Ishikawa (cell line): ENCODE measurements at regions not wholly inside any gene's neighbourhood (a gene's known extent, or its start where the extent isn't known, plus 50 kb on each side); places are given as distances from the start of the nearest gene placed in this dataset.

Source experiments
- CEBPB ChIP-seq: IDR thresholded peaks from 2 replicates; pipeline ENCODE4 v1.6.1; 2012
- EGR1 ChIP-seq: IDR thresholded peaks from 2 replicates; pipeline ENCODE4 v1.6.1; 2012
- MAX ChIP-seq: IDR thresholded peaks from 2 replicates; pipeline ENCODE4 v1.6.1; 2012
- RAD21 ChIP-seq: IDR thresholded peaks from 2 replicates; pipeline ENCODE4 v1.6.1; 2012; ENCODE audit warnings: low read depth
- YY1 ChIP-seq: IDR thresholded peaks from 2 replicates; pipeline ENCODE4 v1.6.1; 2012; ENCODE audit warnings: low read depth
- ZBTB7A ChIP-seq: IDR thresholded peaks from 2 replicates; pipeline ENCODE4 v1.6.1; 2012; ENCODE audit warnings: low read depth
- TF ChIP-seq, protein P1 (sequence below): IDR thresholded peaks from 2 replicates; pipeline ENCODE4 v1.6.1; 2012; ENCODE audit warnings: low read depth, mild to moderate bottlenecking

- TF ChIP-seq EGR1: no peak
- TF ChIP-seq ZBTB7A: no peak
- TF ChIP-seq RAD21: peak; percentile 1; the same call in 1 of the 2 replicates
- TF ChIP-seq MAX: no peak
- TF ChIP-seq, protein P1, sequence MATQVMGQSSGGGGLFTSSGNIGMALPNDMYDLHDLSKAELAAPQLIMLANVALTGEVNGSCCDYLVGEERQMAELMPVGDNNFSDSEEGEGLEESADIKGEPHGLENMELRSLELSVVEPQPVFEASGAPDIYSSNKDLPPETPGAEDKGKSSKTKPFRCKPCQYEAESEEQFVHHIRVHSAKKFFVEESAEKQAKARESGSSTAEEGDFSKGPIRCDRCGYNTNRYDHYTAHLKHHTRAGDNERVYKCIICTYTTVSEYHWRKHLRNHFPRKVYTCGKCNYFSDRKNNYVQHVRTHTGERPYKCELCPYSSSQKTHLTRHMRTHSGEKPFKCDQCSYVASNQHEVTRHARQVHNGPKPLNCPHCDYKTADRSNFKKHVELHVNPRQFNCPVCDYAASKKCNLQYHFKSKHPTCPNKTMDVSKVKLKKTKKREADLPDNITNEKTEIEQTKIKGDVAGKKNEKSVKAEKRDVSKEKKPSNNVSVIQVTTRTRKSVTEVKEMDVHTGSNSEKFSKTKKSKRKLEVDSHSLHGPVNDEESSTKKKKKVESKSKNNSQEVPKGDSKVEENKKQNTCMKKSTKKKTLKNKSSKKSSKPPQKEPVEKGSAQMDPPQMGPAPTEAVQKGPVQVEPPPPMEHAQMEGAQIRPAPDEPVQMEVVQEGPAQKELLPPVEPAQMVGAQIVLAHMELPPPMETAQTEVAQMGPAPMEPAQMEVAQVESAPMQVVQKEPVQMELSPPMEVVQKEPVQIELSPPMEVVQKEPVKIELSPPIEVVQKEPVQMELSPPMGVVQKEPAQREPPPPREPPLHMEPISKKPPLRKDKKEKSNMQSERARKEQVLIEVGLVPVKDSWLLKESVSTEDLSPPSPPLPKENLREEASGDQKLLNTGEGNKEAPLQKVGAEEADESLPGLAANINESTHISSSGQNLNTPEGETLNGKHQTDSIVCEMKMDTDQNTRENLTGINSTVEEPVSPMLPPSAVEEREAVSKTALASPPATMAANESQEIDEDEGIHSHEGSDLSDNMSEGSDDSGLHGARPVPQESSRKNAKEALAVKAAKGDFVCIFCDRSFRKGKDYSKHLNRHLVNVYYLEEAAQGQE: no peak
- TF ChIP-seq YY1: no peak
- TF ChIP-seq CEBPB: 0 out of 2 replicates have a peak, but pooled peaks have one; percentile 17
Measured at GRCh38 chr16:14324581-14324980, 253.5 kb downstream of the MRTFB start.
